Right lobe of liver (tissue), 6 donors: ENCODE measurements at regions not wholly inside any gene's neighbourhood (a gene's known extent, or its start where the extent isn't known, plus 50 kb on each side); places are given as distances from the start of the nearest gene placed in this dataset.
A peak's percentile ranks its signal among the peaks of the same experiment; 100 is the strongest.

Experiments
- ATAC-seq, 4 donors: fragments of 200-7000 bp; cut with Tn5 transposase; one replicate each; pipeline ENCODE4 v1.9.1; 2020; ENCODE audit warnings: mild to moderate bottlenecking in 4 of 4, moderate library complexity in 4 of 4
- DNase-seq, 3 donors: peaks; one replicate each; pipeline ENCODE4 v3.0.0-alpha.2; 2020
- H3K27ac ChIP-seq, 3 donors: fragments of 200-600 bp; one replicate each; pipeline ENCODE4 v1.8.0; 2022
- H3K27me3 ChIP-seq, 2 donors: fragments of 200-600 bp; one replicate each; pipeline ENCODE4 v1.8.0; 2022
- H3K36me3 ChIP-seq, 4 donors: fragments of 200-600 bp; sonication (generic) in 1 of 4; one replicate each; pipeline versions ENCODE4 v1.5.1 to v1.8.0; 2017 to 2022; ENCODE audit warnings: control low read depth in 1 of 4
- H3K4me1 ChIP-seq, 4 donors: fragments of 200-600 bp; sonication (generic) in 1 of 4; one replicate each; pipeline versions ENCODE4 v1.5.1 to v1.8.0; 2017 to 2022; ENCODE audit warnings: control low read depth in 1 of 4
- H3K4me3 ChIP-seq, 3 donors: fragments of 200-600 bp; one replicate each; pipeline ENCODE4 v1.8.0; 2022
- H3K9me3 ChIP-seq, 4 donors: fragments of 200-600 bp; sonication (generic) in 1 of 4; one replicate each; pipeline versions ENCODE4 v1.5.1 to v1.8.0; 2017 to 2022; ENCODE audit warnings: control low read depth in 1 of 4
- POLR2A ChIP-seq: fragments of 450-650 bp; IDR thresholded peaks from one replicate; pipeline ENCODE4 v1.6.1; 2017; ENCODE audit warnings: antibody characterized with exemption, mild to moderate bottlenecking
- WGBS: methylation state at CpG from one replicate; pipeline ENCODE4 v1.1.6; 2018; ENCODE audit warnings: low coverage, low lambda C conversion rate; ENCODE audit not compliant: insufficient coverage; ENCODE audit errors: missing lambda C conversion rate; 5-methylcytosine and 5-hydroxymethylcytosine counted together
- intact Hi-C, 2 donors: fragments of 100-400 bp; cut with DNase I; formaldehyde crosslinking; loops; one replicate each; pipeline versions ENCODE4 v1.11.2 to v1.14.1; 2022
- TF ChIP-seq, protein P1 (sequence below), 4 donors: fragments of 200-600 bp in 3 of 4; fragments of 450-650 bp in 1 of 4; IDR thresholded peaks; one replicate each; pipeline versions ENCODE4 v1.5.1 to v1.8.0; 2016 to 2022; ENCODE audit warnings: antibody characterized with exemption in 4 of 4, mild to moderate bottlenecking in 2 of 4
- donor health status: DM: no; HTN: yes; CAD: no.
- donor health status: DM: no; HTN: no; CAD: no.
- donor health status: DM: no; HTN: no; CAD: no.
- donor health status: DM: no; HTN: yes; CAD: no.
- donor health status: DM: no; HTN: yes; CAD: no.

DNA sequence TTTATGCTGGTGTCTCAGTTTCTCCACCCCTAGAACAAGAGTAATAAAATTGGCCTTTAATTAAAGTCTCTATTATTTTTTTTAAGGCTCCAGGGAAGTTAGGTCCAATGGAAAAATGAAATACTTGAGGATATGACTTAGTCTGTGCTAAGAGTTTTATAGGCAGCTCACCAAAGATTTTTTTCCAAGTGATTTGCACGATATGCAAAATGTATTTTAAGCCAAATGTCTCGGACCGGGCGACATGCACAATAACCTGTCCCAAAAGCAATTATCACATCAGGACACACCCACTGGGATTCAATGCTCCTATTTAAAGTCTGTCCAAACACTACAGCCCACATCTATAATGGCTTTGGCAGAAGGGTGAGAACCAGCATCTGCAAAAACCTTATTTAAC is 136.1 kb upstream of the ANKH start:
- TF ChIP-seq POLR2A = no peak
- TF ChIP-seq, protein P1, sequence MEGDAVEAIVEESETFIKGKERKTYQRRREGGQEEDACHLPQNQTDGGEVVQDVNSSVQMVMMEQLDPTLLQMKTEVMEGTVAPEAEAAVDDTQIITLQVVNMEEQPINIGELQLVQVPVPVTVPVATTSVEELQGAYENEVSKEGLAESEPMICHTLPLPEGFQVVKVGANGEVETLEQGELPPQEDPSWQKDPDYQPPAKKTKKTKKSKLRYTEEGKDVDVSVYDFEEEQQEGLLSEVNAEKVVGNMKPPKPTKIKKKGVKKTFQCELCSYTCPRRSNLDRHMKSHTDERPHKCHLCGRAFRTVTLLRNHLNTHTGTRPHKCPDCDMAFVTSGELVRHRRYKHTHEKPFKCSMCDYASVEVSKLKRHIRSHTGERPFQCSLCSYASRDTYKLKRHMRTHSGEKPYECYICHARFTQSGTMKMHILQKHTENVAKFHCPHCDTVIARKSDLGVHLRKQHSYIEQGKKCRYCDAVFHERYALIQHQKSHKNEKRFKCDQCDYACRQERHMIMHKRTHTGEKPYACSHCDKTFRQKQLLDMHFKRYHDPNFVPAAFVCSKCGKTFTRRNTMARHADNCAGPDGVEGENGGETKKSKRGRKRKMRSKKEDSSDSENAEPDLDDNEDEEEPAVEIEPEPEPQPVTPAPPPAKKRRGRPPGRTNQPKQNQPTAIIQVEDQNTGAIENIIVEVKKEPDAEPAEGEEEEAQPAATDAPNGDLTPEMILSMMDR (IDR thresholded peaks at IDR 0.05) = no peak
- H3K9me3 ChIP-seq = no peaks in the 10 kb centered on the region
- DNase-seq = no peak
- 81% methylated on average over 4 of the region's 4 CpGs for WGBS
- no peak for ATAC-seq
- H3K4me3 ChIP-seq = no peak overlapping the region
- intact Hi-C loops = no loop called here
- peak overlapping the region; percentile 37 to 87 (median 86) for H3K27ac ChIP-seq
- no peaks in the 10 kb centered on the region for H3K27me3 ChIP-seq
- peaks cover 0 to 23% (median 10%) of the 10 kb centered on the region in 4 donors for H3K4me1 ChIP-seq
- H3K36me3 ChIP-seq = no peaks in the 10 kb centered on the region

DNA sequence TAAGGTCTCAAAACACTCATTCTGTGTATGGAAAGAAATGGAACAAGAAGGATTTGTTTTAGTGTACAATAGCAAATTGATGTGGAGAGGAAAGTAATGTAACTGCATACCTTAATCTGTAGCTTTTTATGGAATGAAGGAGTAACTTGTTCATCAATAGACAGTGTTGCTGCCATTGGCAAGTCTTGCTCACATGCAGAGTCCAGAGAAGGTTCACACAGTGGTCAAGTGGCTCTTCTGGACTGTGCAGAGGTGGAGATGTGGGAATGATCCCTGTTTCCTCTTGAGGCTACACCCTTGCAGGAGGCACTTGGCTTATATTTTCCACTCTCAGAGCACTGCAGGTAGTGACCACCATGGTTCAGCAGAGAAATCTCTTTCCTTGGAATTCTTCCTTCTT is 132.9 kb upstream of the ANKH start:
- Histone ChIP-seq H3K27ac (no peak overlapping the region), H3K9me3 (no peaks in the 10 kb centered on the region), H3K27me3 (no peaks in the 10 kb centered on the region), H3K4me1 (peaks cover 0 to 14% (median 7%) of the 10 kb centered on the region in 4 donors), H3K4me3 (no peak overlapping the region), H3K36me3 (no peaks in the 10 kb centered on the region)
- no peak for DNase-seq
- intact Hi-C loops = loop anchor here in 1 of 2 donors (5.0 kb wide), 1 partner anchor 277 kb away; no protein-coding TSS in a partner anchor
- no peak for ATAC-seq
- TF ChIP-seq POLR2A = no peak
- TF ChIP-seq, protein P1 (IDR thresholded peaks at IDR 0.05) = no peak

DNA sequence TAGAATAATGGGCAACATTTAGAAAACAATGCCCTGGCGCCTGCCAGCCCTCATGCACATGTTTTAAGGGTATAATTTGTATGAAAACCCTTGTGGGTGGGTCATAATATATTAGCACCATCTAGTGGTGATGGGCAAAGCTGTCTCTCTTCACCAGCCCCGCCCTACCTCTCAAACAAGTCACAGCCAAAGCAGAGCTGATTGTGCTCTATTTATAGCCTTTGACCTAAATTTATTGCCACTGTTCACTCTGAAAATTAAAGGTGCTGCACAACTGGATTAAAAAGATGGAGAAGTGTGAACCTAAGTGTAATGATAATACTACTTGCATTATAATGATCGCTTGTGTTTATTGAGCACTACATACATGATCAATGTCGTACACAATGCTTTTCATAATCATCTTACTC is 131.9 kb upstream of the ANKH start:
- H3K36me3 ChIP-seq = no peaks in the 10 kb centered on the region
- TF ChIP-seq, protein P1 (IDR thresholded peaks at IDR 0.05) = peak; percentile 80 to 89 (median 88)
- no peak for TF ChIP-seq POLR2A
- peaks cover 0 to 8% (median 3%) of the 10 kb centered on the region in 4 donors for H3K4me1 ChIP-seq
- peak in 2 of 3 donors; percentile 41 to 62 for DNase-seq
- WGBS = 40% methylated on average over 4 of the region's 4 CpGs
- no peaks in the 10 kb centered on the region for H3K9me3 ChIP-seq
- no peak overlapping the region for H3K27ac ChIP-seq
- H3K27me3 ChIP-seq = no peaks in the 10 kb centered on the region
- no peak overlapping the region for H3K4me3 ChIP-seq
- ATAC-seq = peak; percentile 92 to 97 (median 96)
- intact Hi-C loops = loop anchor here in 1 of 2 donors (5.0 kb wide), 1 partner anchor 276 kb away; no protein-coding TSS in a partner anchor

DNA sequence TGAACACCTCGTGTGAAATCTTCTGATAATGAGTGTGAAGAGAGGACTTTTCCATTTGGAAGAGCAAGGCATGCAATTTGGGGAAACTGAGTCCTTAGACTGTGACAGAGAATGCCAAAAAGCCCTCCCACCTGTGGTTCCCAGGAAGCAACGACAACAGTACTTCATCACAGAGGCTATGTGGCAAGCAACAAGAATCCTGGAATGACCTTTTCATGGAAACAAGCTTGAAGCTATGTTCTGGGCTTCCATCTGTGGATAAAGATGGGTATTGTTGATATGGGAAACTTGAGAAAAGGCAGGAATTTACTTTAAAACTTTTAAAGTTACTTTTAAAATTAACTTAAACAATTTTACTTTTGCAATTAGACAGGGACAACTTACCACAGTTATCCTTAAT is 131.2 kb upstream of the ANKH start:
- Histone ChIP-seq H3K4me3 (no peak overlapping the region), H3K36me3 (no peaks in the 10 kb centered on the region), H3K9me3 (no peaks in the 10 kb centered on the region), H3K4me1 (peaks cover 0 to 3% (median under 1%) of the 10 kb centered on the region in 4 donors), H3K27ac (no peak overlapping the region), H3K27me3 (no peaks in the 10 kb centered on the region)
- ATAC-seq (no peak), DNase-seq (no peak)
- intact Hi-C loops = loop anchor here in 1 of 2 donors (5.0 kb wide), 1 partner anchor 275 kb away; no protein-coding TSS in a partner anchor
- no peak for TF ChIP-seq POLR2A
- TF ChIP-seq, protein P1 (IDR thresholded peaks at IDR 0.05) = no peak
- 22% methylated on average over 2 of the region's 2 CpGs for WGBS

DNA sequence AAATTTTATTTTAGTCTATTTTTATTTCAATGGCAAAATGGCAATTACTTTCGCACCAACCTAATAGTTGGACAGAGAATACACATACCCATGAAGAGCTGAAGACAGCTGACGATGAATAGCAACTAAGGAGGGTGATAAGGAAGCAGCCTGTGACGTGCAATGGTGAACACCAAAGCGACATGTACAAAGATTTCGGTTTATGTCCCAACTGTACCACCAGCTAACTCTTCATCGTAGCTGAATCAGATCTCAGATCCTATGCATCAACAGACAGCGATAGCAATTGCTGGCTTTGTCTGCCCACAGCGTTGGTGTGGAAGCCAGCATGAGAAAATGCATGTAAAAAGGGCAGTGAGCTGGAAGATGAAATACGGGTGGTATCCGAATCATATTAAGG is 130.6 kb upstream of the ANKH start:
- no peaks in the 10 kb centered on the region for H3K9me3 ChIP-seq
- no peaks in the 10 kb centered on the region for H3K36me3 ChIP-seq
- intact Hi-C loops = loop anchor here in 1 of 2 donors (5.0 kb wide), 1 partner anchor 275 kb away; no protein-coding TSS in a partner anchor
- H3K4me3 ChIP-seq = no peak overlapping the region
- DNase-seq = no peak
- H3K27me3 ChIP-seq = no peaks in the 10 kb centered on the region
- no peak overlapping the region for H3K27ac ChIP-seq
- 83% methylated on average over 9 of the region's 10 CpGs for WGBS
- TF ChIP-seq POLR2A = no peak
- TF ChIP-seq, protein P1 (IDR thresholded peaks at IDR 0.05) = no peak
- no peaks in the 10 kb centered on the region for H3K4me1 ChIP-seq
- no peak for ATAC-seq
